MCF 10A (cell line): ENCODE measurements at regions not wholly inside any gene's neighbourhood (a gene's known extent, or its start where the extent isn't known, plus 50 kb on each side); places are given as distances from the start of the nearest gene placed in this dataset.

Experiments
- BruUV-seq: library from RNA; stranded (reverse); fragments of 400-500 nt; replicated peaks from 2 replicates; lab custom pipeline; 2021; lab: Mats Ljungman, UMichigan
- CTCF ChIA-PET: fragments of 300-600 bp; sonication (Branson Sonifier 250); formaldehyde crosslinking; extraction: SDS; loops from one replicate; lab custom pipeline; 2021; ENCODE audit warnings: antibody characterized with exemption, inconsistent platforms; lab: Yijun Ruan, JAX
- POLR2A ChIA-PET: fragments of 300-600, 350-650 bp; sonication (Branson Sonifier 250); formaldehyde crosslinking; extraction: SDS; loops from one replicate; lab custom pipeline; 2020; ENCODE audit warnings: antibody characterized with exemption, inconsistent platforms; lab: Yijun Ruan, JAX
- DNase-seq: peaks from one replicate; pipeline ENCODE4 v3.0.0-alpha.2; 2018; ENCODE audit not compliant: unreplicated experiment
- H3K27ac Mint-ChIP-seq: one replicate; pipeline ENCODE4 v1.8.0; 2022; ENCODE audit warnings: mild to moderate bottlenecking, low read depth, mixed read lengths; ENCODE audit not compliant: unreplicated experiment
- H3K27me3 Mint-ChIP-seq: one replicate; pipeline ENCODE4 v1.8.0; 2022; ENCODE audit warnings: mixed read lengths; ENCODE audit not compliant: insufficient read depth, unreplicated experiment
- H3K36me3 Mint-ChIP-seq: one replicate; pipeline ENCODE4 v1.8.0; 2022; ENCODE audit warnings: mild to moderate bottlenecking, moderate library complexity, mixed read lengths; ENCODE audit not compliant: insufficient read depth, unreplicated experiment
- H3K4me1 Mint-ChIP-seq: one replicate; pipeline ENCODE4 v1.8.0; 2022; ENCODE audit warnings: mixed read lengths; ENCODE audit not compliant: insufficient read depth, unreplicated experiment
- H3K4me3 Mint-ChIP-seq: one replicate; pipeline ENCODE4 v1.8.0; 2022; ENCODE audit warnings: mild to moderate bottlenecking, moderate library complexity, mixed read lengths; ENCODE audit not compliant: unreplicated experiment
- H3K9me3 Mint-ChIP-seq: one replicate; pipeline ENCODE4 v1.8.0; 2022; ENCODE audit warnings: mixed read lengths; ENCODE audit not compliant: unreplicated experiment
- CTCF ChIP-seq: fragments of 200-600 bp; IDR thresholded peaks from one replicate; pipeline ENCODE4 v1.8.0; 2022; ENCODE audit warnings: antibody characterized with exemption, mild to moderate bottlenecking; ENCODE audit not compliant: unreplicated experiment
- intact Hi-C: fragments of 100-400 bp; cut with micrococcal nuclease; formaldehyde crosslinking; loops from 2 replicates; pipeline ENCODE4 v1.14.1; 2022

- no TSS peak for BruUV-seq
- H3K9me3 Mint-ChIP-seq = no peaks in the 10 kb centered on the region
- H3K4me1 Mint-ChIP-seq = peaks cover 11% of the 10 kb centered on the region
- intact Hi-C loops = no loop called here
- ChIA-PET POLR2A (interaction anchor here (1.1 to 1.2 kb wide), 2 partner anchors 13 to 24 kb away, joined by 4 to 5 read pairs; no protein-coding TSS in a partner anchor), CTCF (no interaction called here)
- DNase-seq = no peak
- H3K27ac Mint-ChIP-seq = no peak overlapping the region
- no peak for TF ChIP-seq CTCF
- H3K27me3 Mint-ChIP-seq = no peaks in the 10 kb centered on the region
- H3K36me3 Mint-ChIP-seq = no peaks in the 10 kb centered on the region
- H3K4me3 Mint-ChIP-seq = no peak overlapping the region
Measured at GRCh38 chr9:86697213-86697612, 250.1 kb downstream of the GAS1 start.

DNA sequence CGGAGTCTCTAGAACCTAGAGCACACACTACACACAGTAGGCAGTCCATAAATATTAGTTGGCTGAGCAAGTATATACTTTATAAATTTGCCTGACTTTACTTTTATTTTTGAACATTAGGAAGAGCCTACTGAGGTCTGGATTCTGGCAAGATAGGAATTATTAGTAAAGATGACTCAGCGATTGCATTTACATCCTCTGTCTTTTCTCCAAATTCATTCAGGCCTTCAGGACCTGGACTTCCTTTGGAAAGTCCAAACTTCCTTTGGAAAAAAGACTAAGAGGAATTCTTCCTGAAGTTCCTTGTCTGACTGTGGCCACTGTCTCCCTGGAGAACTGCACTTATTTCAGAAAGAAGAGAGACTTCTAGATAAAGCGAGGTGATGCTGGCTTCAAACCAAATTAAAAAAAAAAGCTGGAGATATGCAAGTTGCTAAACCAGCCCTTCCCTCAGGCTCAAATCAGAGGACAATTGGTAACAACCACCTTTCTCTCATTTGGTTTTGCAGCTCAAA, 251.3 kb downstream of the GAS1 start:
- no peak overlapping the region for H3K4me3 Mint-ChIP-seq
- CTCF ChIA-PET = interaction anchor here (0.7 kb wide), 1 partner anchor 71 kb away, joined by 4 read pairs; no protein-coding TSS in a partner anchor
- no peak overlapping the region for H3K27ac Mint-ChIP-seq
- no peaks in the 10 kb centered on the region for H3K36me3 Mint-ChIP-seq
- intact Hi-C loops = no loop called here
- BruUV-seq = no TSS peak
- H3K9me3 Mint-ChIP-seq = no peaks in the 10 kb centered on the region
- H3K4me1 Mint-ChIP-seq = peaks cover 11% of the 10 kb centered on the region
- DNase-seq = peak; percentile 25
- TF ChIP-seq CTCF = no peak
- no peaks in the 10 kb centered on the region for H3K27me3 Mint-ChIP-seq
- POLR2A ChIA-PET = interaction anchor here (1.2 kb wide), 1 partner anchor 25 kb away, joined by 4 read pairs; no protein-coding TSS in a partner anchor

GRCh38 chr9:86690034-86690433, 257.3 kb downstream of the GAS1 start:
- no peak for DNase-seq
- Mint-ChIP-seq H3K27me3 (no peaks in the 10 kb centered on the region), H3K36me3 (no peaks in the 10 kb centered on the region), H3K4me3 (no peak overlapping the region), H3K9me3 (no peaks in the 10 kb centered on the region), H3K4me1 (peaks cover 4% of the 10 kb centered on the region), H3K27ac (no peak overlapping the region)
- intact Hi-C loops = no loop called here
- ChIA-PET POLR2A (interaction anchor here (0.6 to 0.7 kb wide), 2 partner anchors 188 to 230 kb away, joined by 3 to 4 read pairs; no protein-coding TSS in a partner anchor), CTCF (interaction anchor here (0.7 kb wide), 1 partner anchor 254 kb away, joined by 3 read pairs; no protein-coding TSS in a partner anchor)
- BruUV-seq = no TSS peak
- TF ChIP-seq CTCF = no peak

- no TSS peak for BruUV-seq
- Mint-ChIP-seq H3K27ac (no peak overlapping the region), H3K9me3 (no peaks in the 10 kb centered on the region), H3K36me3 (no peaks in the 10 kb centered on the region), H3K4me3 (no peak overlapping the region), H3K27me3 (no peaks in the 10 kb centered on the region), H3K4me1 (peaks cover 4% of the 10 kb centered on the region)
- ChIA-PET CTCF (interaction anchor here (1.3 kb wide), 1 partner anchor 637 kb away, joined by 4 read pairs; no protein-coding TSS in a partner anchor), POLR2A (interaction anchor here (0.8 kb wide), 1 partner anchor 21 kb away, joined by 3 read pairs; no protein-coding TSS in a partner anchor)
- intact Hi-C loops = no loop called here
- no peak for DNase-seq
- TF ChIP-seq CTCF = no peak
Measured at GRCh38 chr9:86687788-86688187, 259.5 kb downstream of the GAS1 start.
